ENCODE measurements at regions not wholly inside any gene's neighbourhood (a gene's known extent, or its start where the extent isn't known, plus 50 kb on each side); places are given as distances from the start of the nearest gene placed in this dataset.

DNA sequence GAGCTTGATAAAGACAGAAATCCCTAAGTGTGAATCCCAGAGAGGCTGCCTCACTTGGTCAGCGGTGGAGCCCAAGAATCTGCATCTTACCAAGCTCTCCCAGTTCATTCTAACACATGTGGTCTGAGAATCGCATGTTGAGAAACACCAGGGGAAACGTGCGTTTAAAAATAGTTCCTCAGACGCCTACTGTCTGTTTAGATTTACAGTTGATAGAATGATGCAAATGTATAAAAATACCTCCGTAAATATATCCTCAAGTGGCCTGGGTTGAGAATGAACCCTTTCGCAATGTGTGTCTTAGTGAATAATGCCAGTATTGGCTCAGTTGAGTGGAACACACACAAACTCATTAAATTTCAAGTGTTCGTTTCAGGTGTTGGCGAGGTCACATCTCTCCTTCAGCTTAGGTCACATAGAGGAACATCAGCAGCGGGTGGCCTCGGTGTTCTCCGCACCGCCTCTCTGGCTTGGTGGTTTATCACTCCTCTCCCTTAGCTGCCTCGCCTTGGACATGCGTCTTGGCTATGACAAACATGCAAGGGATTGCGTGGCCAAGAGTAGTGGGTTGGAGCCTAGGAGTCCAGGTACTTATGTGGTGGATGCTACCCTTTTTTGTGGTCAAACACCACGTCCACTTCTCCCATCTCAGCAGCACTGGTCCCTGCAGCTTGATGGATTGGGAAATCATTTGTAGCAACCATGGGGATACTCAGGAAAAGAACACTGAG, 117.6 kb upstream of the SPATA13 start:
- no peak overlapping the region for H3K27ac ChIP-seq (ENCODE audit: low read depth in 1 of 2, low read length in 1 of 2)
- no peak overlapping the region for H3K4me3 ChIP-seq
- H3K9ac ChIP-seq (ENCODE audit: insufficient read depth in 1 of 2, low read length in 2 of 2) = no peak overlapping the region
- H3K4me1 ChIP-seq (ENCODE audit: control insufficient read depth in 5 of 5, insufficient read depth in 5 of 5, low read length in 5 of 5) = peaks cover 0 to 8% (median 0%) of the 10 kb centered on the region in 5 donors
- TF ChIP-seq, protein P1, sequence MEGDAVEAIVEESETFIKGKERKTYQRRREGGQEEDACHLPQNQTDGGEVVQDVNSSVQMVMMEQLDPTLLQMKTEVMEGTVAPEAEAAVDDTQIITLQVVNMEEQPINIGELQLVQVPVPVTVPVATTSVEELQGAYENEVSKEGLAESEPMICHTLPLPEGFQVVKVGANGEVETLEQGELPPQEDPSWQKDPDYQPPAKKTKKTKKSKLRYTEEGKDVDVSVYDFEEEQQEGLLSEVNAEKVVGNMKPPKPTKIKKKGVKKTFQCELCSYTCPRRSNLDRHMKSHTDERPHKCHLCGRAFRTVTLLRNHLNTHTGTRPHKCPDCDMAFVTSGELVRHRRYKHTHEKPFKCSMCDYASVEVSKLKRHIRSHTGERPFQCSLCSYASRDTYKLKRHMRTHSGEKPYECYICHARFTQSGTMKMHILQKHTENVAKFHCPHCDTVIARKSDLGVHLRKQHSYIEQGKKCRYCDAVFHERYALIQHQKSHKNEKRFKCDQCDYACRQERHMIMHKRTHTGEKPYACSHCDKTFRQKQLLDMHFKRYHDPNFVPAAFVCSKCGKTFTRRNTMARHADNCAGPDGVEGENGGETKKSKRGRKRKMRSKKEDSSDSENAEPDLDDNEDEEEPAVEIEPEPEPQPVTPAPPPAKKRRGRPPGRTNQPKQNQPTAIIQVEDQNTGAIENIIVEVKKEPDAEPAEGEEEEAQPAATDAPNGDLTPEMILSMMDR (IDR thresholded peaks at IDR 0.05; ENCODE audit: control extremely low read depth, extremely low read depth) = no peak
- ATAC-seq (ENCODE audit: insufficient read depth, low FRiP score) (no peak), DNase-seq (no peak)
- no peaks in the 10 kb centered on the region for H3K36me3 ChIP-seq (ENCODE audit: control insufficient read depth in 4 of 4, insufficient read depth in 4 of 4, low read length in 4 of 4)
- H3K9me3 ChIP-seq (ENCODE audit: control insufficient read depth in 4 of 4, insufficient read depth in 3 of 4, low read length in 3 of 4) = peaks cover 0 to 2% (median 0%) of the 10 kb centered on the region in 4 donors
- 54 to 63% methylated on average over 17 of the region's 17 CpGs for WGBS, 2 donors
- H3K27me3 ChIP-seq (ENCODE audit: control insufficient read depth in 3 of 3, insufficient read depth in 3 of 3, low read length in 2 of 3) = no peaks in the 10 kb centered on the region

DNA sequence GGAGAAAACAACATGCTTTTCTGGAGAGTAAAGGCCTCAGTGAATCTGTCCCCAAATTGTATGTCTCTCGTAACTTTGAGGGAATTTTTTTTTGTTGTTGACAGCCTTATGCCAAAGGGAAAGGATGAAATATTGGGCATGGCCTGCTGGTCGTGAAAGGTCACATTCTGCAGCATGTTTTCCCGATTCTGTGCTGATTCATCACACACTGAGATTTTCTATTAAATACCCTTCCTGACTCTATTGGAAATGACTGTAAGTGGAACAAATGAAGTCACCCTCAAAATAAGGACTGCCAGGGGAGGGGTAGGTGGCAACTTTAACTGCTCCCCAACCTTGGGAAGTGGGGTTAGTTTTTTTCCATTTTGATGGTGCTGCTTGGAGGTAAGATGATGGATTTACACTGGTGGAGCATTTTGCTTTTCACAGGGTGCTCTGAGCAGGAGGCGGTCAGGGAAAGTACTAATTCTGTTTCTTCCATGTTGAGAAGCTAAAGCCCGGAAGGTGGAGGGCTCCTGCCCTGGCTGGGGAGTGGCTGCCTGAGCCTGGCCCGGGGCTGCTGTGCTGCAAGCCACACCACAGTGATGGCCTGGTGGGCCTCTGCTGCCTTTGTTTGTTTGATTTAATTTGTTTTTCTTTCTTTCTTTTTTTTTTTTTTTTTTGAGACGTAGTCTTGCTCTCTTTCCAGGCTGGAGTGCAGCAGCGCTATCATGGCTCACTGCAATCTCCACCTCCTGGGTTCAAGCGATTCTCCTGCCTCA, 116.8 kb upstream of the SPATA13 start:
- Histone ChIP-seq H3K9ac (ENCODE audit: insufficient read depth in 1 of 2, low read length in 2 of 2) (no peak overlapping the region), H3K27me3 (ENCODE audit: control insufficient read depth in 3 of 3, insufficient read depth in 3 of 3, low read length in 2 of 3) (no peaks in the 10 kb centered on the region), H3K4me1 (ENCODE audit: control insufficient read depth in 5 of 5, insufficient read depth in 5 of 5, low read length in 5 of 5) (peaks cover 0 to 4% (median 0%) of the 10 kb centered on the region in 5 donors), H3K27ac (ENCODE audit: low read depth in 1 of 2, low read length in 1 of 2) (no peak overlapping the region), H3K9me3 (ENCODE audit: control insufficient read depth in 4 of 4, insufficient read depth in 3 of 4, low read length in 3 of 4) (peaks cover 0 to 2% (median 0%) of the 10 kb centered on the region in 4 donors), H3K4me3 (no peak overlapping the region), H3K36me3 (ENCODE audit: control insufficient read depth in 4 of 4, insufficient read depth in 4 of 4, low read length in 4 of 4) (no peaks in the 10 kb centered on the region)
- TF ChIP-seq, protein P1 (IDR thresholded peaks at IDR 0.05; ENCODE audit: control extremely low read depth, extremely low read depth) = no peak
- DNase-seq = no peak
- 80% methylated on average over 9 of the region's 9 CpGs for WGBS, 2 donors
- ATAC-seq (ENCODE audit: insufficient read depth, low FRiP score) = no peak

DNA sequence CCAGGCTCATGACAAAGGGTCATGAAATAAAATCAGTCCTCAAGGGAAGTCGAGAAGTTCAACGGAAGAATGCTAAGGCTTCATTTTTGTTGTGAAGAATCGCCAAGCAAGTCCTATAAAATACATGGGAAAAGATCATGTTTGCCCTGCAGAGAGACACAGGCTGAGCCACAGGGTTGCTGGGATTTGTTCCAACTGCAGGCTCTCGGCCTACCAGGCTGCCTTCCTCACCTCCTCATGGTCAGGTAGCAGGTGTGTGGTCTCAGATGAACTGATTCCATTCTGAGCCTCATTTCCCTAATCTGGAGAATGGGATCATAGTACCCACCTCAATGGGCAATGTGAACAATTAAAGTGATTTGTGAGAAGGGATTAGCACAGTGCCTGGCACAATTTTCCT, 114.9 kb upstream of the SPATA13 start:
- Histone ChIP-seq H3K4me3 (no peak overlapping the region), H3K9me3 (ENCODE audit: control insufficient read depth in 4 of 4, insufficient read depth in 3 of 4, low read length in 3 of 4) (peaks cover 0 to 2% (median 0%) of the 10 kb centered on the region in 4 donors), H3K9ac (ENCODE audit: insufficient read depth in 1 of 2, low read length in 2 of 2) (no peak overlapping the region), H3K36me3 (ENCODE audit: control insufficient read depth in 4 of 4, insufficient read depth in 4 of 4, low read length in 4 of 4) (no peaks in the 10 kb centered on the region), H3K4me1 (ENCODE audit: control insufficient read depth in 5 of 5, insufficient read depth in 5 of 5, low read length in 5 of 5) (peaks cover 0 to 6% (median 3%) of the 10 kb centered on the region in 5 donors), H3K27ac (ENCODE audit: low read depth in 1 of 2, low read length in 1 of 2) (no peak overlapping the region), H3K27me3 (ENCODE audit: control insufficient read depth in 3 of 3, insufficient read depth in 3 of 3, low read length in 2 of 3) (no peaks in the 10 kb centered on the region)
- TF ChIP-seq, protein P1 (IDR thresholded peaks at IDR 0.05; ENCODE audit: control extremely low read depth, extremely low read depth) = no peak
- ATAC-seq (ENCODE audit: insufficient read depth, low FRiP score) = no peak
- DNase-seq = no peak
- WGBS, 2 donors = 76 to 79% methylated on average over 4 of the region's 4 CpGs

Data from lung (tissue), 11 donors.